ENCODE measurements at regions not wholly inside any gene's neighbourhood (a gene's known extent, or its start where the extent isn't known, plus 50 kb on each side); places are given as distances from the start of the nearest gene placed in this dataset.
"Not testable (repeated sequence)": the region's sequence is repeated elsewhere in the genome, so short reads cannot be mapped to it uniquely, and the experiment has no call there.

GRCh38 chr7:17415955-17416354 is 117.5 kb downstream of the AHR start:
- Mint-ChIP-seq H3K4me3 (no peak overlapping the region), H3K9me3 (ENCODE audit: low read depth) (no peaks in the 10 kb centered on the region), H3K27ac (no peak overlapping the region), H3K4me1 (no peaks in the 10 kb centered on the region), H3K27me3 (no peaks in the 10 kb centered on the region), H3K36me3 (ENCODE audit: low read depth) (no peaks in the 10 kb centered on the region)
- ChIA-PET POLR2A (interaction anchor here (0.5 kb wide), 1 partner anchor 436 kb away, joined by 3 read pairs; no protein-coding TSS in a partner anchor), CTCF (no interaction called here)
- ATAC-seq (no peak), DNase-seq (no peak)
- intact Hi-C loops (cut with DNase I, micrococcal nuclease) = no loop called here

- CTCF ChIA-PET; ATAC-seq; H3K27me3 Mint-ChIP-seq; H3K4me3 Mint-ChIP-seq; H3K36me3 Mint-ChIP-seq (ENCODE audit: low read depth); DNase-seq; H3K4me1 Mint-ChIP-seq; H3K9me3 Mint-ChIP-seq (ENCODE audit: low read depth); intact Hi-C loops (cut with DNase I, micrococcal nuclease); H3K27ac Mint-ChIP-seq; POLR2A ChIA-PET: not testable (repeated sequence)
Measured at GRCh38 chr7:17420308-17421015, 122.0 kb downstream of the AHR start.

DNA sequence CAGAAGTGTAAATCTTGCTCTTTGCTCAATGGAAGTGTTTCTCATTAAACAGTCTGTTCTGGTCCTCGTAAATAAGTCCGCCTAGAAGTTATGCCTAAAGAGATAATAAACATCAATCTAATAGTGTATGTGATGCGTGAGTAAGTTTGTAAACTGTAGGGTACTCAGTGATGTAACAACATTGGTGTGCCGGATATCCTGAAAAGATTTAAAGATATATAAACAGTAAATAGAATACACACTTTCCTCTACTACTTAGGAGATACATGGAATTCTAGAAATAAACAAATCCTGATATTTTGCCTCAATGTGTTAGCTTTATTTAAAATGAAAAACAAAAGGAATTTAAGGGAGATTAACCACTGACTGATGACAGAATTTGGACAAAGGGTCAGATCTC is 123.5 kb downstream of the AHR start:
- ChIA-PET CTCF (no interaction called here), POLR2A (no interaction called here)
- H3K36me3 Mint-ChIP-seq (ENCODE audit: low read depth) = no peaks in the 10 kb centered on the region
- intact Hi-C loops (cut with DNase I, micrococcal nuclease) = no loop called here
- no peak for ATAC-seq
- peaks cover under 1% of the 10 kb centered on the region for H3K9me3 Mint-ChIP-seq (ENCODE audit: low read depth)
- no peaks in the 10 kb centered on the region for H3K4me1 Mint-ChIP-seq
- H3K27me3 Mint-ChIP-seq = peaks cover 4% of the 10 kb centered on the region
- no peak for DNase-seq
- no peak overlapping the region for H3K4me3 Mint-ChIP-seq
- H3K27ac Mint-ChIP-seq = no peak overlapping the region

GRCh38 chr7:17422966-17423365 is 124.5 kb downstream of the AHR start:
- ATAC-seq = no peak
- peaks cover 4% of the 10 kb centered on the region for H3K27me3 Mint-ChIP-seq
- ChIA-PET POLR2A (no interaction called here), CTCF (no interaction called here)
- no peak overlapping the region for H3K4me3 Mint-ChIP-seq
- no peak overlapping the region for H3K27ac Mint-ChIP-seq
- no peaks in the 10 kb centered on the region for H3K4me1 Mint-ChIP-seq
- peaks cover 3% of the 10 kb centered on the region for H3K9me3 Mint-ChIP-seq (ENCODE audit: low read depth)
- intact Hi-C loops (cut with DNase I, micrococcal nuclease) = no loop called here
- peaks cover under 1% of the 10 kb centered on the region for H3K36me3 Mint-ChIP-seq (ENCODE audit: low read depth)
- DNase-seq = no peak

GRCh38 chr7:17427924-17428323 is 129.5 kb downstream of the AHR start:
- Mint-ChIP-seq H3K27me3 (peaks cover 7% of the 10 kb centered on the region), H3K9me3 (ENCODE audit: low read depth) (peaks cover 9% of the 10 kb centered on the region), H3K36me3 (ENCODE audit: low read depth) (peaks cover 2% of the 10 kb centered on the region), H3K4me1 (no peaks in the 10 kb centered on the region), H3K4me3 (no peak overlapping the region), H3K27ac (no peak overlapping the region)
- ChIA-PET POLR2A (no interaction called here), CTCF (interaction anchor here (0.6 kb wide), 1 partner anchor 302 kb away, joined by 3 read pairs; no protein-coding TSS in a partner anchor)
- ATAC-seq (no peak), DNase-seq (no peak)
- intact Hi-C loops (cut with DNase I, micrococcal nuclease) = no loop called here

- Mint-ChIP-seq H3K4me1 (no peaks in the 10 kb centered on the region), H3K36me3 (ENCODE audit: low read depth) (peaks cover 2% of the 10 kb centered on the region), H3K27me3 (peaks cover 6% of the 10 kb centered on the region), H3K4me3 (no peak overlapping the region), H3K27ac (no peak overlapping the region), H3K9me3 (ENCODE audit: low read depth) (peaks cover 9% of the 10 kb centered on the region)
- DNase-seq (no peak), ATAC-seq (no peak)
- CTCF ChIA-PET = no interaction called here
- POLR2A ChIA-PET = no interaction called here
- intact Hi-C loops (cut with DNase I, micrococcal nuclease) = no loop called here
Measured at GRCh38 chr7:17429579-17429978, 131.1 kb downstream of the AHR start.

DNA sequence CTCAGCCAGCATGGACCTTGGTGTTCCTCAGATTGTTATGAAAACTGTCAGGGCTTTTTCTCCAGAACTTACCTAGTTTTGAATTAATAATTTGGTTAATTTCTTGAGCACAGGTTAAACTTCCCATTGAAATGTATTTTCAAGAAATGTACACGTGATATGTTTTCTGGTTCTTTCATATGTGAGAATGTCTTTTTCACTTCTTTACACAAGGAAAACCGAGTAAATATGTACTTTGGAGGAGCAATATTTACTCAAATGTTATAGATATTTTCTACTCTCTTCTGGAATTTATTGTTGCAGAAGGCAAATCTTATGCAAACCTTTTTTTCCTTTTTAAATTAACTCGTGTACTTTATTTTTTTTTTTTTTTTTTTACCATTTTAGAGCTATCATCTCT is 134.3 kb downstream of the AHR start:
- POLR2A ChIA-PET = no interaction called here
- peaks cover 3% of the 10 kb centered on the region for H3K27me3 Mint-ChIP-seq
- DNase-seq (no peak), ATAC-seq (no peak)
- no peak overlapping the region for H3K4me3 Mint-ChIP-seq
- intact Hi-C loops (cut with DNase I, micrococcal nuclease) = no loop called here
- peaks cover 6% of the 10 kb centered on the region for H3K9me3 Mint-ChIP-seq (ENCODE audit: low read depth)
- H3K36me3 Mint-ChIP-seq (ENCODE audit: low read depth) = peaks cover 2% of the 10 kb centered on the region
- H3K27ac Mint-ChIP-seq = no peak overlapping the region
- CTCF ChIA-PET = no interaction called here
- H3K4me1 Mint-ChIP-seq = no peaks in the 10 kb centered on the region

- Mint-ChIP-seq H3K27me3 (peaks cover 3% of the 10 kb centered on the region), H3K4me3 (no peak overlapping the region), H3K27ac (no peak overlapping the region), H3K4me1 (peaks cover 11% of the 10 kb centered on the region), H3K9me3 (ENCODE audit: low read depth) (peaks cover 1% of the 10 kb centered on the region), H3K36me3 (ENCODE audit: low read depth) (no peaks in the 10 kb centered on the region)
- intact Hi-C loops (cut with DNase I, micrococcal nuclease) = no loop called here
- DNase-seq (no peak), ATAC-seq (no peak)
- ChIA-PET POLR2A (no interaction called here), CTCF (interaction anchor here (0.5 kb wide), 1 partner anchor 427 kb away, joined by 4 read pairs; no protein-coding TSS in a partner anchor)
Measured at GRCh38 chr7:17434191-17434590, 135.7 kb downstream of the AHR start.

DNA sequence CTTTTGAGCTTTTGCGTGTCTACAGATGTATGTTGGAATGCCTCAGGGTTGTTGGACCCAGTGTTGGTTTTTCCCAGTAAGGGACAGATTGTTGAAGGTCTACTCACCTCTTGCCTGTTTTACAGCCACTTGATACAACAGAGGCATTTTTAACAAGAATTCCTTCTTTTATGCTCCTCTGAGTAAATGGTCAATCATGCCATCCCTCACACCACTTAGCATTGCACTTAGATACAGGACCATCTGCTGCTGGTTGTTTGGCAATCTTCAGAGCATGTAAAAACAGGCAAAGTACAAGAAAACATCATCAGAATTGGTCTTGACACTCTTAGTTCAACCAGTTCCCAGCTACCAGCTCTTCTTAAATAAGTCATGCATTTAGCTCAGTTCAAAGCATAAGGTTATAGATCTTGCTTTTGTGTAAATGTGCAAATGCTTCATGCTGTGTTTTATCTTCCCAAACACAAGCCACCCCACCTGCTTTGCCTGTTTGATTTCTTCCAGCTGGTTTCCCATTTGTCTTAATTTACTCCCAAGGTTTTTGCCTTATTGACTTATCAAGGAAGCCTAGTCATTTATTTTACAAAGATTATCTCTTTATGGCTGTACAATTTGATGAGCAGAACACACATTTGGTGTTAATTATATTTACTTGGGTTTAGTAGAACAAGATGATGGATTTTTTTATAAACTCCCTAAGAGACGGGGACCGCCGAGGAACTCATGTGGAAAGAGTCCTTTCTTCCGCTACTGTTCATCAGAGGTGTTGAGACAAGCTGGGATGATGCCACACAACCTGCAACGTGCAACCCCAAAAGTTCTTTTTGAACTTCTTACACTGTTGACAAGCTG is 136.6 kb downstream of the AHR start:
- Mint-ChIP-seq H3K27me3 (peaks cover 3% of the 10 kb centered on the region), H3K36me3 (ENCODE audit: low read depth) (no peaks in the 10 kb centered on the region), H3K9me3 (ENCODE audit: low read depth) (peaks cover 1% of the 10 kb centered on the region), H3K4me1 (peaks cover 15% of the 10 kb centered on the region), H3K27ac (no peak overlapping the region), H3K4me3 (no peak overlapping the region)
- intact Hi-C loops (cut with DNase I, micrococcal nuclease) = no loop called here
- ATAC-seq (no peak), DNase-seq (no peak)
- CTCF ChIA-PET = interaction anchor here (1.1 to 2.1 kb wide), 2 partner anchors 25 to 92 kb away, joined by 3 to 7 read pairs; no protein-coding TSS in a partner anchor
- POLR2A ChIA-PET = no interaction called here

DNA sequence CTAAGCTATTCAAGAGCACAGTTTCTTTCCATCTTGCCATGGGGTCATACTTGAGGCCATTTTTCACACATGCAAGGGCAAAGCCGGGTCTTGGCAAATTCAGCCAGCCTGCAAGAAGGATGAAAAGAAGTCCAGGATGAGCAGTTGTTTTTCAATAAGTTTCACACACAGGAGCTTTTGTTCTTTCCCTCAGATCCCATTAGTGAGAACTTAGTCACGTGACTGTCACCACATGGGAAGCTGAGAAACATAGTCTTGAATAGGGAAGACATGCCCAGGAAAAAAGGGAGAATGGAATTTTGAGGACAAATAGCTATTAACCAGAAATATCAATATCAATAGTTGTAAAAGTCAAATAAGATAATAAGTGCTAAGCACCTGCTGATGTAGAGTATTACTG is 137.7 kb downstream of the AHR start:
- intact Hi-C loops (cut with DNase I, micrococcal nuclease) = no loop called here
- peaks cover 11% of the 10 kb centered on the region for H3K9me3 Mint-ChIP-seq (ENCODE audit: low read depth)
- POLR2A ChIA-PET = interaction anchor here (0.6 to 0.7 kb wide), 3 partner anchors 11 to 176 kb away, joined by 3 to 4 read pairs (median 4); no protein-coding TSS in a partner anchor
- H3K4me3 Mint-ChIP-seq = no peak overlapping the region
- peaks cover 2% of the 10 kb centered on the region for H3K36me3 Mint-ChIP-seq (ENCODE audit: low read depth)
- H3K27me3 Mint-ChIP-seq = peaks cover 2% of the 10 kb centered on the region
- ATAC-seq (no peak), DNase-seq (no peak)
- peaks cover 23% of the 10 kb centered on the region for H3K4me1 Mint-ChIP-seq
- CTCF ChIA-PET = interaction anchor here (1.0 to 2.1 kb wide), 3 partner anchors 24 to 127 kb away, joined by 3 to 7 read pairs (median 3); no protein-coding TSS in a partner anchor
- H3K27ac Mint-ChIP-seq = no peak overlapping the region

GRCh38 chr7:17437586-17437985 is 139.1 kb downstream of the AHR start:
- no peak for ATAC-seq
- intact Hi-C loops (cut with DNase I, micrococcal nuclease) = no loop called here
- Mint-ChIP-seq H3K27ac (no peak overlapping the region), H3K27me3 (no peaks in the 10 kb centered on the region), H3K4me3 (no peak overlapping the region), H3K36me3 (ENCODE audit: low read depth) (peaks cover 2% of the 10 kb centered on the region), H3K4me1 (peaks cover 27% of the 10 kb centered on the region), H3K9me3 (ENCODE audit: low read depth) (peaks cover 13% of the 10 kb centered on the region)
- CTCF ChIA-PET = no interaction called here
- no peak for DNase-seq
- POLR2A ChIA-PET = no interaction called here
